ENCODE measurements at regions not wholly inside any gene's neighbourhood (a gene's known extent, or its start where the extent isn't known, plus 50 kb on each side); places are given as distances from the start of the nearest gene placed in this dataset.

DNA sequence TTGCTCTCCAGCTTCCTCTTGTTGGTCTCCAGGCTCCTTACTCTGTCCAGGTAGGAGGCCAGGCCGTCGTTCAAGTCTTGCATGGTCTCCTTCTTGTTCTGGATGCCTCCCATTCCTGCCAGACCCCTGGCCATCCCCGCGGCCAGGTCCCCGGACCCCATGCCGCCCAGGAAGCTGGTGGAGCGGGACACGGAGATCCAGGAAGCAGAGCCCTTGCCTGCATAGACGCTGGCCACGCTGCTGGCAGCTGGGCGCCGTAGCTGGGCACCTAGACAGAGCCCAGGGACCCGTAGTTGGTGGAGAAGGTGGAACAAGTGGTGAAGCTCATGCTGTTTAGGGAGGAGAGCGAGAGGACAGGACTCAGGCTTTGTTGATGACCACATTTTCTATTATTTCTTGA is 1584.0 kb upstream of the ACO1 start:
- H3K4me1 ChIP-seq (ENCODE audit: low read length) = no peaks in the 10 kb centered on the region

GRCh38 chr9:30812821-30813220 is 1571.6 kb upstream of the ACO1 start:
- no peak for DNase-seq
- Histone ChIP-seq H3K4me1 (ENCODE audit: low read length) (no peaks in the 10 kb centered on the region), H3F3A (ENCODE audit: insufficient read depth, low read length) (no peaks in the 10 kb centered on the region), H3K4me3 (ENCODE audit: low read length) (no peak overlapping the region), H2AFZ (ENCODE audit: low read length) (no peak overlapping the region), H3K9me3 (replicated peaks; ENCODE audit: insufficient read depth, low read length) (no peaks in the 10 kb centered on the region), H4K20me1 (ENCODE audit: insufficient read depth, low read length) (no peaks in the 10 kb centered on the region), H3K27ac (ENCODE audit: low read length) (no peak overlapping the region), H3K9ac (ENCODE audit: low read length) (no peak overlapping the region), H3K4me2 (ENCODE audit: low read depth, low read length) (no peak overlapping the region), H3K79me2 (ENCODE audit: low read length) (no peaks in the 10 kb centered on the region), H3K36me3 (replicated peaks; ENCODE audit: insufficient read depth, low read length) (no peaks in the 10 kb centered on the region), H3K9me2 (replicated peaks; ENCODE audit: insufficient read depth, low read length) (no peaks in the 10 kb centered on the region), H3K27me3 (replicated peaks; ENCODE audit: insufficient read depth, low read length) (no peaks in the 10 kb centered on the region)
- TF ChIP-seq EZH2phosphoT487 (IDR thresholded peaks at IDR 0.05; ENCODE audit: low read length) (no peak), CTCF (IDR thresholded peaks at IDR 0.05; ENCODE audit: low read length) (no peak), EZH2 (optimal IDR thresholded peaks at IDR 0.05; ENCODE audit: low read depth, low read length) (no peak)

More for the DNA sequence above, 1584.0 kb upstream of the ACO1 start:
- Histone ChIP-seq H3K36me3 (replicated peaks; ENCODE audit: insufficient read depth, low read length) (no peaks in the 10 kb centered on the region), H3K4me2 (ENCODE audit: low read depth, low read length) (no peak overlapping the region), H3K79me2 (ENCODE audit: low read length) (no peaks in the 10 kb centered on the region), H3K9ac (ENCODE audit: low read length) (no peak overlapping the region), H3K9me2 (replicated peaks; ENCODE audit: insufficient read depth, low read length) (no peaks in the 10 kb centered on the region), H3K4me3 (ENCODE audit: low read length) (no peak overlapping the region), H3K27ac (ENCODE audit: low read length) (no peak overlapping the region), H3K9me3 (replicated peaks; ENCODE audit: insufficient read depth, low read length) (no peaks in the 10 kb centered on the region), H3K27me3 (replicated peaks; ENCODE audit: insufficient read depth, low read length) (no peaks in the 10 kb centered on the region), H4K20me1 (ENCODE audit: insufficient read depth, low read length) (no peaks in the 10 kb centered on the region), H3F3A (ENCODE audit: insufficient read depth, low read length) (no peaks in the 10 kb centered on the region), H2AFZ (ENCODE audit: low read length) (no peak overlapping the region)
- DNase-seq = no peak
- no peak for TF ChIP-seq EZH2phosphoT487 (IDR thresholded peaks at IDR 0.05; ENCODE audit: low read length)
- TF ChIP-seq EZH2 (optimal IDR thresholded peaks at IDR 0.05; ENCODE audit: low read depth, low read length) = no peak
- TF ChIP-seq CTCF (IDR thresholded peaks at IDR 0.05; ENCODE audit: low read length) = no peak

DNA sequence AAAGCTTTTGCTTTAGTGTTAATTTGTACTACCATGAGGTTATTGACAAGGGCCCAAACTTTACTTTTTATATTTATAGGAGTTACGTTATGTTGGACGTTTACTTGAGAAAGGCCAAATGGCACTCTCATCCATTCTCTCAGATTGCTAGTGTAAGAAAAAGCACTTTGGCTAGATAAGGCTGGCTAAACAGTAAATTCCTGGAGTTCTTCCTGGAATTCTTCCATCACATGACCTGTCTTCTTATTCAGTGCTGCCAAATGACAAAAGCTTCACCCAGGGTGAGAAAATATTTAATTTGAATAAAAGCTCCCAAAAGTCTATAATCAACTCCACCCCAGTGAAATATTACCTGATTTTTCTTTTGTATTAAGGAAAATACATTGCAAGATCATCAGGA is 1568.9 kb upstream of the ACO1 start:
- no peaks in the 10 kb centered on the region for H4K20me1 ChIP-seq (ENCODE audit: insufficient read depth, low read length)
- H3K27me3 ChIP-seq (replicated peaks; ENCODE audit: insufficient read depth, low read length) = no peaks in the 10 kb centered on the region
- H3K9me2 ChIP-seq (replicated peaks; ENCODE audit: insufficient read depth, low read length) = no peaks in the 10 kb centered on the region
- H3K4me2 ChIP-seq (ENCODE audit: low read depth, low read length) = no peak overlapping the region
- DNase-seq = no peak
- H3K79me2 ChIP-seq (ENCODE audit: low read length) = no peaks in the 10 kb centered on the region
- H3K9me3 ChIP-seq (replicated peaks; ENCODE audit: insufficient read depth, low read length) = no peaks in the 10 kb centered on the region
- no peak overlapping the region for H3K4me3 ChIP-seq (ENCODE audit: low read length)
- no peak overlapping the region for H3K9ac ChIP-seq (ENCODE audit: low read length)
- TF ChIP-seq EZH2 (optimal IDR thresholded peaks at IDR 0.05; ENCODE audit: low read depth, low read length) (no peak), EZH2phosphoT487 (IDR thresholded peaks at IDR 0.05; ENCODE audit: low read length) (no peak), CTCF (IDR thresholded peaks at IDR 0.05; ENCODE audit: low read length) (no peak)
- H3K27ac ChIP-seq (ENCODE audit: low read length) = no peak overlapping the region
- no peaks in the 10 kb centered on the region for H3K4me1 ChIP-seq (ENCODE audit: low read length)
- no peaks in the 10 kb centered on the region for H3F3A ChIP-seq (ENCODE audit: insufficient read depth, low read length)
- H3K36me3 ChIP-seq (replicated peaks; ENCODE audit: insufficient read depth, low read length) = no peaks in the 10 kb centered on the region
- H2AFZ ChIP-seq (ENCODE audit: low read length) = no peak overlapping the region
